Kidney epithelial cell (primary cell): ENCODE measurements at regions not wholly inside any gene's neighbourhood (a gene's known extent, or its start where the extent isn't known, plus 50 kb on each side); places are given as distances from the start of the nearest gene placed in this dataset.

Source experiments
- DNase-seq: peaks from one replicate; pipeline ENCODE4 v3.0.0-alpha.2; 2010; ENCODE audit warnings: low read depth
- H3K27me3 ChIP-seq: 2 replicates; pipeline ENCODE4 v1.6.0; 2011; ENCODE audit warnings: low read length; ENCODE audit not compliant: control insufficient read depth, insufficient read depth
- H3K36me3 ChIP-seq: 2 replicates; pipeline ENCODE4 v1.5.1; 2011; ENCODE audit warnings: low read length; ENCODE audit not compliant: control insufficient read depth, insufficient read depth
- H3K4me3 ChIP-seq: 2 replicates; pipeline ENCODE4 v1.5.1; 2011; ENCODE audit warnings: low read depth, mild to moderate bottlenecking, control low read depth, low read length
- TF ChIP-seq, protein P1 (sequence below): IDR thresholded peaks from 2 replicates; pipeline ENCODE4 v1.5.1; 2011; ENCODE audit warnings: mild to moderate bottlenecking, moderate library complexity, low read length, control low read depth, inconsistent platforms; ENCODE audit not compliant: insufficient read depth, poor library complexity, severe bottlenecking

DNA sequence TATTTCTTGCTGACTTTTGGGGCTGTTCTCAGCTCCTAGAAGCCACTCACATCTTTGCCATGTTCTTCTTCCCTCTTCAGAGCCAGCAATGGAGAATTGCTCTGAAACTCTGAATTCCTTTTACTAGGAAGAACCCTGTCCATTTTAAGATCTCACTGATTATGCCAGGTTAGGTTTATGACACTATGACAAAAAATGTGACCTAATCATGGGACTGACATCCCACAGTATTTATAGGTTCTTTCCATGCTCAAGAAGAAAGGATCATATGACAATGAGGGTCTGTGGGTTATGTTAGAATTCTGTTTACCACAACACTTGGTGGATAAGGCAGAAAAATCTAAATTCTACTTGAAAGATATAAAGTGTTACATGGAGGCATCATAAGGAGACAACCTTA lies 263.3 kb upstream of the CITED2 start:
- TF ChIP-seq, protein P1, sequence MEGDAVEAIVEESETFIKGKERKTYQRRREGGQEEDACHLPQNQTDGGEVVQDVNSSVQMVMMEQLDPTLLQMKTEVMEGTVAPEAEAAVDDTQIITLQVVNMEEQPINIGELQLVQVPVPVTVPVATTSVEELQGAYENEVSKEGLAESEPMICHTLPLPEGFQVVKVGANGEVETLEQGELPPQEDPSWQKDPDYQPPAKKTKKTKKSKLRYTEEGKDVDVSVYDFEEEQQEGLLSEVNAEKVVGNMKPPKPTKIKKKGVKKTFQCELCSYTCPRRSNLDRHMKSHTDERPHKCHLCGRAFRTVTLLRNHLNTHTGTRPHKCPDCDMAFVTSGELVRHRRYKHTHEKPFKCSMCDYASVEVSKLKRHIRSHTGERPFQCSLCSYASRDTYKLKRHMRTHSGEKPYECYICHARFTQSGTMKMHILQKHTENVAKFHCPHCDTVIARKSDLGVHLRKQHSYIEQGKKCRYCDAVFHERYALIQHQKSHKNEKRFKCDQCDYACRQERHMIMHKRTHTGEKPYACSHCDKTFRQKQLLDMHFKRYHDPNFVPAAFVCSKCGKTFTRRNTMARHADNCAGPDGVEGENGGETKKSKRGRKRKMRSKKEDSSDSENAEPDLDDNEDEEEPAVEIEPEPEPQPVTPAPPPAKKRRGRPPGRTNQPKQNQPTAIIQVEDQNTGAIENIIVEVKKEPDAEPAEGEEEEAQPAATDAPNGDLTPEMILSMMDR: no peak
- Histone ChIP-seq H3K36me3 (no peaks in the 10 kb centered on the region), H3K4me3 (no peak overlapping the region), H3K27me3 (no peaks in the 10 kb centered on the region)
- no peak for DNase-seq

DNA sequence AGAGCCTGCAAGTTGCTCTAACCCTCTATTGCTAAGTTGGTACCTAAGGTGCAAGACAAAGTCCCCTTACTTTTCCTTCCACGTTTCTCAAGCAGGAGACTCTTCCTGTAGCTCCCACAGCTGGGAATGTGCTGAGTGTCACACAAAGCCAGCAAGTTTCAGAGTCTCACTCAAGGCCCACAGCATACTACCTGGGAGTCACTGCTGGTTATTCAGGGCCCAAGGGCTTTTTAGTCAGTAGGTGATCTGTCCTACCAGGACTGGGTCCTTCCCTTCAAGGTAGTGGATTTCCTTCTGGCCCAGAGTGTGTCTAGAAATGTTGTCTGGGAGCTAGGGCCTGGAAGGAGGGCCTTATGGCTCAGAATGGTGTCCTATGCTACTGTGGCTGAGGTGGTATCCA lies 261.9 kb upstream of the CITED2 start:
- TF ChIP-seq, protein P1: no peak
- no peak overlapping the region for H3K4me3 ChIP-seq
- no peaks in the 10 kb centered on the region for H3K36me3 ChIP-seq
- no peak for DNase-seq
- H3K27me3 ChIP-seq: no peaks in the 10 kb centered on the region

GRCh38 chr6:139635401-139636130 lies 261.1 kb upstream of the CITED2 start:
- no peaks in the 10 kb centered on the region for H3K27me3 ChIP-seq
- TF ChIP-seq, protein P1: no peak
- no peaks in the 10 kb centered on the region for H3K36me3 ChIP-seq
- H3K4me3 ChIP-seq: no peak overlapping the region
- no peak for DNase-seq

DNA sequence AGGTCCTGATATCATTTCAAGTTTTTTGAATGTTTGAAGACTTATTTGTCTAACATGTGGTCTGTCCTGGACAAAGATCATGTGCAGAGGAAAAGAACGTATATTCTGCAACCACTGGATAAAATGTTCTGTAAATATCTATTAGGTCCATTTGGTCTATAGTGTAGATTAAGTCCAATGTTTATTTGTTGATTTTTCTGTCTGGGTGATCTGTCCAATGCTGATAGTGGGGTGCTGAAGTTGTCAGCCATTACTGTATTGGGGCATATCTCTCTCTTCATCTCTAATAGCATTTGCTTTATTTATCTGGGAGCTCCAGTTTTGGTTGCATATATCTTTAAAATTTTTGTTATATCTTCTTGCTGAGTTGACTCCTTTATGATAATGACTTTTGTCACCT lies 258.4 kb upstream of the CITED2 start:
- Histone ChIP-seq H3K36me3 (no peaks in the 10 kb centered on the region), H3K27me3 (no peaks in the 10 kb centered on the region), H3K4me3 (no peak overlapping the region)
- TF ChIP-seq, protein P1: no peak
- no peak for DNase-seq

DNA sequence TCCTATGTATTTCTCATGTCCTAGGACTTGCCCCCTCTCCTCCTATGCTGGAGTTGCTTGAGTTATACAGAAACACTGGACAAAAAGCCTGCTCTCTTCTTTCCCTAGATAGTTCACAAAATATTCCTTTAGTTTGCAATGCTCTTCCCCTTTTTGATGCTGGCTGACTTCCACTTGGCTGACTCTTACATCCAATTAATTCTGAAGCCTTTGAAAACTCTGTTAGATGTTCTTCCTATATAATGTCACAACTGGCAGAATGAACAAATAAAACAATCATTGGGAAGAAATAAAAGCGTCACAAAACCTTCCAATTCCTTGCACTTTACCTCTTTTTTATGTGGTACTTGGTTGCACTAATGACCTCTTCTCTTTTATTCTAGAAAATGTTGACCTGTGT lies 253.8 kb upstream of the CITED2 start:
- no peaks in the 10 kb centered on the region for H3K36me3 ChIP-seq
- no peaks in the 10 kb centered on the region for H3K27me3 ChIP-seq
- no peak for DNase-seq
- TF ChIP-seq, protein P1: no peak
- no peak overlapping the region for H3K4me3 ChIP-seq

DNA sequence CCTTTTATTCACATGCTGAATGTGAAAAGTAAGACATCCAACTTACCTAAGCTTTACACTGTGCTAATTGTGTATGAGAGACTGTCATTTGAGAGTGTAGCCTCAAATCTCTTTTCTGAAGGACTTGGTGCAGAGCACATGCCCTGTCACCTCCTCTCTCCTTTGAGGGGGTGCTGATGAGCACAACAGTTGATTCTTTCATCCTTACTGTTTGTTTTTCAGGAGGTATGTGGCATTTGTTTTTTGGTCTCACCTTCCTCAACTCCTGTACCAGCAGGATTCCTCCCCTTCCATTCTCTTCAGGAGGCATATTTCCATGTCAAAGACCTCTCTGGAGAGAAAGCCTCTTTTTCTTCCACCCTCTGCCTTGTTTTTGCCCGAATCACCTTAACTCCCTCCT lies 252.6 kb upstream of the CITED2 start:
- TF ChIP-seq, protein P1: no peak
- Histone ChIP-seq H3K36me3 (no peaks in the 10 kb centered on the region), H3K4me3 (no peak overlapping the region), H3K27me3 (no peaks in the 10 kb centered on the region)
- DNase-seq: no peak
